Stimulated activated CD4-positive, alpha-beta T cell treated with anti-CD3 and anti-CD28 coated beads, TNF-alpha, amount 100 ng/mL, for 1 hour (primary cell): ENCODE measurements at regions not wholly inside any gene's neighbourhood (a gene's known extent, or its start where the extent isn't known, plus 50 kb on each side); places are given as distances from the start of the nearest gene placed in this dataset.

Source experiments
- DNase-seq, 3 donors: peaks; one replicate each; pipeline ENCODE4 v3.0.0-alpha.2; 2020; ENCODE audit warnings: low read depth in 3 of 3, low spot score in 1 of 3

DNA sequence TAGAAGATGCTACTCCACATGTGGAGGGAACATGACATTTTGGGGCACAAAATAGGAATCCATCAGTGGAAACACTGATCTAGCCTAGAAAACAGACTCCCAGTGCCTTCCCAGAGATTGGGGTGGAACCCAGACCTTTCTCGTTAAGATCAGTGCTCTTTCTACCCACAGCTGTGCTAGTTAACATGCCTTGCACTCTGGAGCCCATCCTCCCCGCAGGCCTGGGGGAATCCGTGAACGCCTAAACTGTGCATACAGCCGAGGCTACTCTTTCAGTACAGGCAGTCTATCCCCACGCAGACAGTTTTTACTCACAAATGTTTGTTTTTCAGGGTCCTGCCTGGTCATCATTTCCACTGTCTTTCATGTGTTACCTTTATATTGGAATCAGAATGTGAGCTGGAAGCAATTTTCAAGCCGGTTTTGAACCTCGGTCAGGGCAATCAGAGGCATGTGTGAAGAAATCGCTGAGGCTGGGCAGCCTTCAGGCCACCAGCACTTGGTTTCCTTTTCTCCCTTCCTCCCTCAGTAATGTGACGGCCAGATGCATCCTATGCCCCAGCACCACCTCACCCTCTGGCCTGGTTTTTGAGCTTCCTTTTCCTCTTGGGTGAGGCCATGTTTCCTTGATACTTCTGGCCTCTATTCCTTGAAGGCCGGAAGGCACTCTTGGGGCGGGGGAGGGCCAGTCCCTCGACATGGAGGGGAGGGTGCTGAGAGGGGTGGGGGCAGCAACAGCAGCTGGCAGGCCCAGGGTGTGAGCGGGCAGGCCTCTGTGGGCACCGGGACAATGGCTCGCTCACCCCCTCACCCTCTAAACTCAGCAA lies 123.6 kb upstream of the GALNT15 start:
- no peak for DNase-seq

DNA sequence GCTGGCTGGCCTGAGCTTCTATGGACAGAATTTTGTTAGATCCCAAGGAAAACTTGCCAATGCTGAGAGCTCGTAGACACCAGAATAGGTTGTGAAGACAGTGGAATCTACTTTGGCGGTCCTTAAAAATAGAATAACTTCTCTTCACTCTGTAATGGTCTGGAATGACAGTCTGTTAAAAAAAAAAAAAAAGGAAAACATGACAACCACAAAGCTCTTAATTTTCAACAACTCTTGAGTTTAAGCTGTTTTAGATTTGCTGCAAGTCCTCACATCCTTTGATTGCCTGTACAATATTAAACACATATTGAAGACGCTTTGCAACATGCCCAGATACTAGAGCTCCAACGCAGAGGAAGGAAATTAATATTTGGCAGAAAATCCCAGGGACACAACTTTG lies 122.8 kb upstream of the GALNT15 start:
- no peak for DNase-seq

DNA sequence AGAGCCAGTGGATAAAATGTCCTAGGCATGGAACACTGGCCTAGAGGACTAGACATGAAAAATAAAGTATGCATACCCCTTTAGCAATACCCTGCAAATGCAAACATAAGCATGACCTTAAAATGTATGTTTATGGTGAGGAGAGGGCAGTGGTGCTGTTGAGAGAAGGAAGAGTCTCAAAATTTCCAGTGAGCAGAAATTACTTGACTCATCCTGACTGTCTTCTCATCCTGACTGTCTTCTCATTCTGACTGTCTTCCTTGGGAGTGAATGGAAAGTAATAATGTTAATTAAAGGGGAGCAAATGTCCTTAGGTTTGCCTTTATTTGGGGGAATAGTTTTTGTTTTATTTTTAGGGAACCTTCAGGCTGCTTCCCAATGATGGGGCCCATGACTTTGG lies 121.5 kb upstream of the GALNT15 start:
- DNase-seq = no peak

DNA sequence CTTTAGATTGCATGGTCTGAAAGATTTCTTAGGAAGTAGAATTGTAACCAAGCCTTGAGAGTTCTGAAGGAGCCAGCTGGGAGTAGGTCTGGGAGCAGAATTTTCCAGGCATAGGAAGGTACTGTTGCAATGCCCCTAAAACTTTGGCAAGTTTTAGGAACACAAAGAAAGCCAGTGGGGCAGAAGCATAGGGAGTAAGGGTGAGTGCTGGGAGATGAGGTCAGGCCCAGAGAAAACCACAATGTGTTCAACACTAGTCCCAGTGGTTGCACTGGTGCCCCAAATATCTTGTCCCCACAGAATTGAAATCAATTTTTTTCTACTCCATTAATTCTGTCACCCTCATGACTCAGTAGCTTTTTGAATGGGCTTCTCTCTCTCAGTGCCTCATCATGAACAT lies 120.7 kb upstream of the GALNT15 start:
- DNase-seq = no peak

DNA sequence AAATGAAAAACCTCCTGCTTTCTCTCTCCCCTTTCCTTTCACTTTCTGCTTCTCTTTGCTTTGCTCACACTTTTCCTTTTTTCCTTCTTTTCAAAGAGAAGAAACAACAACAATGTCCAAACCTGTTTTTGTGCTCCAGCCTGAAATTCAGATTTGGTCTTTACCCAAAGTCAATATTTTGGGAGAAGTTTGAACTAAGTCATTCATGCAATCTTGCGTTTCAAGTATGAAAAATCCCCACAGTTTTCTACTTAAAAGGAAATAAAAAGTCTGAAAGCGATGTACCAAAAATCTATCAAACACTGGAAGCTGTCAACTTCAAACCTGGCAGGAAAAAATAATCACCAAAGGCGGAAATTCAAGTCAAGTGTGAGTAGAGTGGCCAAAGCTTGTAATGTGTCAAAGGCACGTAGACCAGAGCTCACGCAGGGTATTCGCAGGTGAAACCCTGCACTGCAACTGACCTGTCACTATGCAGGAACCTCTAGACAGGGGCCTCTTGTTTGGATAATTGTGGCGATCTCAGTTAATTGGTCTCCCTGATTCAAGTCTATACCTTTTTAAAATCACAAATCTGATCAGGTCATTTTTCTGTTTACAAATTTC lies 118.8 kb upstream of the GALNT15 start:
- DNase-seq = no peak

DNA sequence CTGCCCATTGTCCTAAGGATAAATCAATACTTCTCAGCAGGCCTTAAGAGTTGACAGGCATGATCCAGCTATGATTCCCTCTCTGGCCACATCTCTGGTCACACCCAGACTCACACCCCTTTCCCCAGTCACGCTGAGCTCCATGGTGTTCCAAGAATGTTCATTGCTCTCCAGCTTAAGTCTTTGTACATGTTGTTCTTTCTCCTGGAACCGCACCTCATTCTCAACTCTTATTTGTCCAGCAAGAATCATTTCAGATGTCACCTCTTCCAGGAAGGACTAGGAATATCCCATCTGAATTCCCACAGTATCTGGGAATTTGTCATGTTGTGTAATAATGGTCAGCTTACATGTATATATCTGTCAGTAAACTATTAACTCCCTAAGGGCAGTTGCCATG lies 118.3 kb upstream of the GALNT15 start:
- DNase-seq = no peak

DNA sequence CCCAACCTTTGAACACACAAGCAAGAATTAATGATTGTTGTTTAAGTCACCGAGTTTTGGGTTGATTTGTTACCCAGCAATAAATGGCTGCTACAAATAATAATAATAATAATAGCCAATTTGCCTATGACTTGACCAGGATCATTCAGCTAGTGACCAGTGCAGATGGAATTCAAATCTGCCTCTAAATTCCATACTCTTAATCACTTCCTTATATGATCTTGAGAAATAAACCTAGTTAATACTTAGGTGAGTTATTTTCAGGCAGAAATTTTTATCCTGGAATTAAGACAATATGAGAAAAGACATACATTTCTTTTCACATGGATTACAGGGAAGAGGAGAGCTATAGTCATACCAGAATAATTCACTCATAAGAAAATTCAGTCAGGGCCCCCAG lies 116.0 kb upstream of the GALNT15 start:
- DNase-seq = no peak

DNA sequence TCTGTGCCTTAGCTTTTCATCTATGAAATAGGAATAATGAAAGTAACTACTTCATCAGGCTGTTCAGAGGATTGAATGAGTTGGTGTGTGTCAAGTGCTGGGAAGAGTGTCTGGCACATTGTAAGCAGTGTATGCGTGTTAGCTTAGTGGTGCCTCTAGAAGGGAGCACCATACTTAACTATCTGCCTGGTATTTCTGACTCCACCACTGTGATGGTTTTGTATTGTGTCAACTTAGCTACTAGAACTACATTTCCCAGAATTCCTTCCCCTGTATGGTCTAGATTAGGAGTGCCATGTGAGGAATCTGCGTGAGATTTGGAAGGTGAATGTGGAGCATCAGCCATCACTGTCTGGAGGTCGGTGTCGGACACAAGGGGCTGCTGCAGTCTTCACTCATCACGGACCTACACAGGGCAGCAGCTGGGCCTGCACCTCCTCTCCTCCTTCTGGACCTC lies 115.4 kb upstream of the GALNT15 start:
- no peak for DNase-seq

DNA sequence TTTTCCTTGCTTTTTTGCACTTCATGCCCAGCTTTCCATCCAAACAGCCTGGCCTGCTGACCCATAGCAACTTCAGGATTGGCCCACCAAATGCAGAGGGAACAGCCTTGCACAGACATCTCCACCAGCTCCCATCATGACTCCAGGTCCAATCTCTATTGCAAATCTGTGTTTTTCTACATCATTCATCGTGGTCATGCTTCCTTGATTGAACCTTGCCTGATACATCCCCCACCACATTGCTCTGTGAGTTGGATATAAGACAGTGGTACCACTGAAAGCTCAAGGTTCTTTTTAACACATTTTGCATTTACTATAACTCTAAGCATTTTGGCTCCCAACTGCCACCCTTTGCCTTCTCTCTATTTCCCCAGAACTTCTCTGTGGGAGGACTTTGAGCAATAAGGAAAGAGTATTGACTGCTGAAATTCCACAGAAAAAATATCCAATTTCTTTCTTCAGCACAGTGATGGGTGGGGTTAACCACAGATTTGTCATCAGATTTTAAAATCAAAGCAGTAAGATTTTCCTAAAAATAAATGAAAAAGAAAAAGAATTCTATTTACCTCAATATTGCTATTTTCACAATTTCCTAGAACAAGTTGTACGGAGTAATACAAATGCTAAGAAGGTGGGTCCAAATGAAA lies 114.6 kb upstream of the GALNT15 start:
- no peak for DNase-seq

DNA sequence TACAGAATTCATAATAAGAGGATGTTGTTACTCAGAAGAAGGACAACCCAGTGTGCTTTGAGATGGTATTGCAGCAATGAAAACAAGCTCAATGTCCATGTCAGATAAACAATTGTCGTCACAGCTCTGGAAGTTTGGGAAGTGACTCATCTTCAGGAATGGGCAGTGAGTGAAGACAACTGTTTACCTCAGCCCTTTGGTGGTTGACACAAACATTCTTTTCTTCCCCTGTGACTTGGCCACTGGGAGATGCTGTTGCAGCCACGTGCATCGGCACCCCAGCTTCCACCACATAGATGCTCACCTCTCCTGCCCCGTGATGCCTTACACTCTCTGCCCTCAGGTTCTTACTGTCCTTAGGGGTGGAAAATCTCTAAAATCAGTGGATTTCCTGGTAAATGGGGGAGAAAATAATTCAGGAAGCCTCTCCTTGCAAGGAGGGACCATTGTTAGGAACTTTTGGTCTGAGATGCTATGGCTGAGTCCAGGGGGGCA lies 114.1 kb upstream of the GALNT15 start:
- no peak for DNase-seq

DNA sequence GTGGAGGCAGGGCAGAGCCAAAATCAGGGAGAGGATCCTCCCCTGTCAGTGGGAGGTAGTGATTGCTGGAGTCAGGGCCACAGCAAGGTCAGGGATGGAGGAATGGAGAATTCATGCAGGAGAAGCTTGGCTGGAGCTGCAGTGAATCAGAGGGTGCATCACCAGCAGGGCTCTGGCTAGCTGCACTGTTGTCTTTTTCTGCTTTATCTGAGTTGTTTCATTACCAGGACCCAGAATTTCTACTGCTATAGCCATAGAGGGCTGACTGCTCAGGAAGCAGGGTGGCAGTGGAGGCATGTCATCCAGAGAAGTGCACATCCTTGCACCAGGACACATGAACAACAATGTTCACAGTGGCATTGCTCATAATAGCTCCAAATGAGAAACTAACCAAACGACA lies 113.5 kb upstream of the GALNT15 start:
- no peak for DNase-seq

DNA sequence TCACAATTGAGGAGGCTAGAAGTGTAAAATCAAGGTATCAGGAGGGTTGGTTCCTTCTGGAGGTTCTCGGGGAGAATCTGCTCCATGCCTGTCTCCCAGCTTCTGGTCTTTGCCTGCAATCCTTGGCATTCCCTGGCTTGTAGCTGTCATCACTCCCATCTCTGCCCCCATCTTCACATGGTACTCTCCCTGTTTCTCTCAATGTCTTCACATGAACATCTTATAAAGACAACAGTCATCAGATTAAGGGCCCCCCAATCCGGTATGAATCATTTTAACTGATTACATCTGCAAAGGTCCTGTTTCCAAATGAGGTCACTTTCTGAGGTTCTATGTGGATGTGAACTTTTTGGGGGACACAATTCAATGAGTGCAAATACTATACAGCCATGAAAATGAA lies 113.0 kb upstream of the GALNT15 start:
- DNase-seq = no peak

DNA sequence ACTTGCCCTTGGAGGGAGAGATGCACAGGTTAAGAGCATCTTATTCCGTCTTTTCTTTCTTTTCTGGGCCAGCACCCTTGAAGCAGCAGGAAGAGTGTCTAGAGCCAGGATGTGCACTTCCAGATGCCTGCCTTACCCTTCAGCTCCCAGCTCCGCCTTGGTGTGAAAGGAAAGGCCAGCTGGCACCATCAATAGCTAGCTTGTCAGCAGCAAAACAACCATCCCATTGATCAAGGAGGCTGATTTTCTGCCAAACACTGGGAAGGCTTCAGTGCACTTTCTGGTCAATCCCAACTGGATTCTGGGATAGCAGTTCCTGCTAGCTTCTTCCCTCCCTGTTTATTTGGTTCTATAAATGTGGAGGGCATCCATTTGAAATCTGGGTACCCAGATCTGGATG lies 110.9 kb upstream of the GALNT15 start:
- DNase-seq = no peak

DNA sequence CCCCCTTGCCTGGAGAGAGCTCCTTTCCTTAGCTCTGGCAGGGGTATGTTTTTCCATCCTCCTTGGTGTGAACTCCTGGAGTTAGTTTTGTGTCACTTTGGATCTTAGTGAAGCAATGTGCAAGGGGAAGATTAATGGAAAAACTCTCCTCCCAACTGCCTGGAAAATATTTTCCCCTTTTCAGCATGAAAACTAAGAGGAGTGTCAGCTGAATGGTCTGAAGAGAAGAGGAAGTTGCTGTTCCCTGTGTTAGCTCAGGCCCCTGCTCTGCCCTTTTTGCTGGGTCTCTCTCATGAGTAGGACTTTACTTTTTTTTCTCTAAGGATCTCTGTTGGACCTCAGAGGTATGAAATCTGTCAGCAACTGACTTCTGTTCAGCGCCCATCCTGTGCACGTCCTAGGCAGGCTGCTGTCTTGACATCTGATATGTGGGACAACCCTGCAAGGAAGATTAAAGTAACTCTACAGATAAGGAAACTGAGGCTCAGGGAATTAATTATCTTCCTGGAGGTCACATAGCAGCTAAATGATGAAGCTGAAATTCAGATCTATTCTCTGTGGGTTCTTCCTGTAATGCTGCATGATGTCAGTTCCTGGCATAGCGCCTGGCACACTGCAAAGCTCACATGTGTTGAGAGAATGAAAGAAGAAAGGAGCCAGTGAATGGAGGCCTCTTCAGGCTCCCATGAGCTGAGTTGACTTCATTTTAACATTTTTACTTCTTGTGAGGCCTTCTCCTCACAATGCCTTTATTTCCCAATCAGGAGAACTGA lies 109.7 kb upstream of the GALNT15 start:
- no peak for DNase-seq

DNA sequence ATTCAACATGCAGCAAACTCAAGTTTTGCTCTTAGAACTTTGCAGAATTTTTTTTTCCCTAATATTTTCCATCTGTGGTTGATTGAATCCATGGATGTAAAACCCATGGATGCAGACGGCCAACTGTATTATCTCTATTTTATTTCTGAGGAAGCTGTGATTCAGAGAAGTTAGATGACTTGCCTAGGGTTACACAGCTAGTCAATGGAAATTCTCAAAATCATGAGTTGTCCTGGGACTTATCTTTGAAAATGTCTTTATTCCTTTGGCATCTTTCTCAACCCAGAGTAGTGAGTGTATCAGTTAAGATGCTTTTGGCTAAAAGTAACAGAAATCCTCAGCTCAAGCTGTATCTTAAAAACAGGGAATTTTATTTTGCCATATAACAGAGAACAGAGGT lies 107.9 kb upstream of the GALNT15 start:
- DNase-seq = no peak

DNA sequence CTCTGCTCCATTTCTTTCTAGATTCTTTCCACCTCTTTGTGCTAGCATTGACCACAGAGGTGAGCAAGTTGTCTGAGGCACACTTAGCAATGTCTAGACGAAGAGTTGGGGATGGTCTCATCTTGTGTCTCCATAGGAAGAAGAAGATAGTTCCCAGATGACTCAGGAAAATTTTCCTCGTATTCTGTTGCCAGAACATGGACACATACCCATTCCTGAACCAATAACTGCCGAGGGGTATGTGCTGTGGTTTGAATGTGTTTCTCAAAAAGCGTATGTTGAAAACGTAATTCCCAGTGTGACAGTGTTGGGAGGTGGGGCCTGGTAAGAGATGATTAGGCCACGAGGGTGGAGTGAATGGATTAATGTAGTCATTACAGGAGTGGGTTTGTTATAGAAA lies 107.5 kb upstream of the GALNT15 start:
- no peak for DNase-seq

DNA sequence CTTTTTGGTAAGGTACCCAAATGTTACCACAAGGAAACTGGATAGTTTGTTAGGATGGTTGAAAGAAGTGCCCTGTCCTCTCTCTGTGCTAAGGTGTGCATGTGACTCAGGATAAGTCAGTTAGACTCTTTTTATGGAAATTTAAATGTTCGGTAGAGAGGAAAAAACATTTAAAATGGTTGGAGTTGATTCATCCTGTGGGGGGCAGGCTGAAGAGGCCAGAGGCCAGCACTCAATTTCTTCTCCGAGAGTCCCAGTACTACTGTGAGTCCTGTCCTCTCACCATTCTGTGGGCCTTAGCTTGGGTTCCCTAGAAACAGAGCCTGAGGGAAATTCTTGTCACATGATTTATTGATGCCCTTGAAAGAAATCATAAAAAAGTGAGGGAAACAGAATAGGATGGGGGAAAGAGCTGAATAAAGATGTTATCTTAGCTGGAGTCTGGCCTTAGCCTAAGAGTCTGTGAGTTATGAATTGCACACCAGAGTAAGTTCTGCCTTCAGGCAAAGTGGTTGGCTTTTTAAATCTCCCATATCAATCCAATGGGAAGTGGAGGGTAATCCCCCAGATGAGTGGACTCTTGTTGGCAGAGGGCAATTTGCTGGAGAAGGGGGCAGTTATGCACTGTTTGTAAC lies 106.5 kb upstream of the GALNT15 start:
- no peak for DNase-seq

DNA sequence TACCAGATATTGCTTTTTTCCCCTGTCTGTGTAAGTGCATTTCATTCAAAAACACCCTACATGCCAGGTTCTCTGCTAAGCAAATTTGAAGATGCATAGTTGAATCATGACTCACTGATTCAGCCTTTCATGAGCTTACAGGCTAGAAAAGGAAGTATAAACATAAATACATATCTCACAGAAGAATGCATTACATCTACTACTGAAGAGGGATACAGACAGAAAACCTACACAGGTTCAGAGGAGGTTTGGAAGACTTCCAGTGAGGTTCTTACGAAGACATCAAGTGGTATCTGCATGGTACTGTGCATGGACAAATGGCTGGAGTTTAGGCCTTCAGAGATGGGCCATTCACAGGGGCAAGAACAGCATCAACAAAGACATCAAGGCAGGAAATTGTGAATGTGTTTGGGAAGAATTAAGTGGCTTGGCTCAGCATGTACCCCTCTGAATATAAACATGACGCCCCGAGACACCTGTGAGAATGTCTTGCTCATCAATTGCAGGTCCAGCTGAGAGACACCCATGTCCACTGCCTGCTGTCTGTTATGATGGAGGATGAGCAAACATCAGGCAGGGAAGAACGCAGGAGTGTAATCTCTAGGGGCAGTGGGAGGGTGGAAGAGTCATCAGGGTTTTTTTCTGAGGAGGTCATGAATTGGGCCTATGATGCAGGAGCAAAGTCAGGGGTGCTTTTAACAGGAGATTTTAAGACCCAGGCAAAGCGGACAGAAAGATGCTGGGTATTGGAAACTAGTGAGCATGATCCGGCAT lies 105.1 kb upstream of the GALNT15 start:
- no peak for DNase-seq

DNA sequence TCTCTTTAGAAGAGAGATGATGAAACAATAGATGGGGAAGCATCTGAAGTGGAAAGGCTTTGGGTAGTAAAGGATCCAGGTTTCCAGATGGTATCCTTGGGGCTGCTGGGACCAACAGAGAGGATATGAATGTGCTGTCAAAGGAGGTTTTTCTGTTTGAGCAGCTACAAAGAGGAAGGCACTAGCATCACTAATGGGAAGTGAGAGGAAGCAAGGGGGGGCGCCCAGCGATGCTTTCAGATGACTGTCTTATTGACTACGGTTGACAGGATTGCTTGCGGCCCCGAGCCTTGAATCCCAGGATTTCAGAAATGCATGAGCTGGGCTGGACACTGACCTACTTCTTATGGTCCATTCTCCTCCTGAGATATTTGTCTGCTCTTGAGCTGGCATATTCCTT lies 103.8 kb upstream of the GALNT15 start:
- no peak for DNase-seq

DNA sequence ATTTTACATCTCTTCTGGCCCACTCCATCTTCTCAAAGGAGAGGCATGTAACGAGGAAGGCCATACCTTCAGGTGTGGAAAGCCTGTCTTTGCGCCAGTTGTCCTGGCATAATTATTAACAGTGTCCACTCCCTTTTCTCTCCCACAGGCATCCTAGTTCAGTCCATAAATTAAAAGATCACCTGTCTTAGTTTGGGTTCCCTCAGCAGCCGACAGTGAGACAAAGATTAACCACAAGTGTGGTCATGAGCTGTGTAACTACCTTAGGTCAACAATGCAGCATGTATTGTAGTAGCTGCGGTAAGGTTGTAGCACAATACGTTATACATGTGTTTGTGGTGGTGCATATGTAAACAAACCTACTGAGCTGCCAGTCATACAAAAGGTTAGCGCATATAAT lies 103.3 kb upstream of the GALNT15 start:
- DNase-seq = no peak
